K562 (cell line): ENCODE measurements at regions not wholly inside any gene's neighbourhood (a gene's known extent, or its start where the extent isn't known, plus 50 kb on each side); places are given as distances from the start of the nearest gene placed in this dataset.

Experiments
- ATAC-seq: fragments of 200-7000 bp; cut with Tn5 transposase; 3 replicates; pipeline ENCODE4 v1.9.1; 2020; ENCODE audit warnings: moderate library complexity
- BruUV-seq: library from RNA; stranded (reverse); fragments of 400-500 nt; replicated peaks from 2 replicates; lab custom pipeline; 2021; lab: Mats Ljungman, UMichigan
- CTCF ChIA-PET: fragments of 300-600 bp; formaldehyde crosslinking; extraction: SDS; loops from one replicate; lab custom pipeline; 2021; ENCODE audit warnings: low intra/inter-chr PET ratio; lab: Yijun Ruan, JAX
- POLR2A ChIA-PET: fragments of 300-600, 350-650 bp; sonication (Branson Sonifier 250); formaldehyde crosslinking; extraction: SDS; loops from one replicate; lab custom pipeline; 2021; ENCODE audit warnings: antibody characterized with exemption, inconsistent platforms; lab: Yijun Ruan, JAX
- DNase-seq, 4 experiments: peaks; one replicate each; pipeline versions ENCODE4 v3.0.0 to v3.0.0-alpha.2; 2011 to 2018; ENCODE audit warnings: low spot score in 3 of 4, mixed read lengths in 3 of 4; ENCODE audit errors: extremely low read depth in 1 of 4
- FAIRE-seq: peaks from 2 replicates; lab custom pipeline; 2011; peaks lifted over from hg19 to GRCh38; lab: Jason Lieb, UNC
- H2AFZ ChIP-seq: 2 replicates; pipeline ENCODE4 v1.6.0; 2011; ENCODE audit warnings: low read depth, low read length, control low read depth, inconsistent platforms
- H3K27ac ChIP-seq: fragments of 200-600 bp; 3 replicates; pipeline ENCODE4 v1.8.0; 2011; ENCODE audit warnings: low read depth, mild to moderate bottlenecking, control low read depth, inconsistent platforms, low read length, moderate library complexity, mixed read lengths; ENCODE audit errors: extremely low read depth
- H3K27me3 ChIP-seq, 2 experiments: fragments of 300-600 bp in 1 of 2; 2 replicates in 1 of 2; 3 replicates in 1 of 2; pipeline versions ENCODE4 v1.6.0 to v1.8.0; 2011; ENCODE audit warnings: inconsistent platforms in 2 of 2, low read length in 2 of 2, mild to moderate bottlenecking in 1 of 2, mixed read lengths in 1 of 2, moderate library complexity in 1 of 2; ENCODE audit not compliant: control insufficient read depth in 2 of 2, insufficient read depth in 2 of 2
- H3K36me3 ChIP-seq: fragments of 300-600 bp; 3 replicates; pipeline ENCODE4 v1.8.0; 2011; ENCODE audit warnings: mild to moderate bottlenecking, low read length, inconsistent platforms; ENCODE audit not compliant: control insufficient read depth, insufficient read depth
- H3K4me1 ChIP-seq, 2 experiments: fragments of 200-600 bp in 1 of 2; replicated peaks in 1 of 2; 2 replicates in 1 of 2; 3 replicates in 1 of 2; pipeline versions ENCODE4 v1.5.1 to v1.8.0; 2011; ENCODE audit warnings: inconsistent platforms in 2 of 2, low read length in 2 of 2, mild to moderate bottlenecking in 1 of 2, mixed read lengths in 1 of 2, moderate library complexity in 1 of 2; ENCODE audit not compliant: control insufficient read depth in 2 of 2, insufficient read depth in 2 of 2
- H3K4me2 ChIP-seq: 2 replicates; pipeline ENCODE4 v1.6.1; 2011; ENCODE audit warnings: low read length, control low read depth, inconsistent platforms, mixed read lengths; ENCODE audit not compliant: insufficient read depth
- H3K4me3 ChIP-seq: fragments of 200-600 bp; sonication (generic), shearing (Covaris generic); 2 replicates; pipeline ENCODE4 v1.5.1; 2016; ENCODE audit warnings: control low read depth, inconsistent platforms
- H3K79me2 ChIP-seq: fragments of 200-600 bp; 3 replicates; pipeline ENCODE4 v1.8.0; 2011; ENCODE audit warnings: low read length, inconsistent platforms; ENCODE audit not compliant: control insufficient read depth, insufficient read depth
- H3K9ac ChIP-seq, 2 experiments: 2 replicates each; pipeline versions ENCODE4 v1.6.0 to v1.6.1; 2011; ENCODE audit warnings: low read depth in 2 of 2, low read length in 2 of 2, control low read depth in 1 of 2, inconsistent platforms in 1 of 2, mild to moderate bottlenecking in 1 of 2, mixed read lengths in 1 of 2; ENCODE audit not compliant: insufficient read depth in 1 of 2
- H3K9me1 ChIP-seq: one replicate; pipeline ENCODE4 v1.6.0; 2011; ENCODE audit warnings: inconsistent platforms, mild to moderate bottlenecking, low read length, moderate library complexity; ENCODE audit not compliant: control insufficient read depth, insufficient read depth
- H3K9me3 ChIP-seq: replicated peaks from 2 replicates; pipeline ENCODE4 v1.5.1; 2011; ENCODE audit warnings: low read depth, low read length, inconsistent platforms; ENCODE audit not compliant: control insufficient read depth, insufficient read depth
- H4K20me1 ChIP-seq: replicated peaks from 2 replicates; pipeline ENCODE4 v1.6.1; 2011; ENCODE audit warnings: low read length, inconsistent platforms, mixed read lengths; ENCODE audit not compliant: control insufficient read depth, insufficient read depth
- DIDO1 ChIP-seq: fragments of 450-650 bp; IDR thresholded peaks from 2 replicates; pipeline ENCODE4 v1.6.1; 2016; ENCODE audit warnings: low read depth, missing biosample characterization, missing genetic modification characterization
- FIP1L1 ChIP-seq: fragments of 200-400 bp; formaldehyde crosslinking; IDR thresholded peaks from 2 replicates; pipeline ENCODE4 v1.6.1; 2018; ENCODE audit warnings: mild to moderate bottlenecking, low read depth, low read length; ENCODE audit not compliant: poor library complexity, severe bottlenecking
- FOXA3 ChIP-seq, 2 experiments: fragments of 450-650 bp in 1 of 2; sonication (generic) in 1 of 2; formaldehyde crosslinking; IDR thresholded peaks in 1 of 2; conservative IDR thresholded peaks in 1 of 2; 2 replicates each; pipeline versions ENCODE4 v1.4.0 to v1.8.0; 2020 to 2022; ENCODE audit warnings: mild to moderate bottlenecking in 2 of 2, missing genetic modification reagents in 1 of 2
- GTF2F1 ChIP-seq: IDR thresholded peaks from 2 replicates; pipeline ENCODE4 v1.6.1; 2011; ENCODE audit warnings: low read depth, low read length, improper control_type of control experiment
- KDM1A ChIP-seq, 2 experiments: fragments of 450-650 bp; IDR thresholded peaks; 2 replicates each; pipeline ENCODE4 v1.6.1; 2016; ENCODE audit warnings: mild to moderate bottlenecking in 2 of 2
- NFE2L1 ChIP-seq: fragments of 450-650 bp; IDR thresholded peaks from 2 replicates; pipeline ENCODE4 v1.6.1; 2016; ENCODE audit warnings: missing genetic modification characterization, low read depth, mild to moderate bottlenecking, missing compliant biosample characterization, moderate library complexity, borderline replicate concordance
- NFRKB ChIP-seq: fragments of 450-650 bp; IDR thresholded peaks from 2 replicates; pipeline ENCODE4 v1.6.1; 2016; ENCODE audit warnings: low read depth
- NR4A1 ChIP-seq, 2 experiments: fragments of 250-450 bp in 1 of 2; fragments of 450-650 bp in 1 of 2; sonication (Bioruptor Pico) in 1 of 2; IDR thresholded peaks; 2 replicates each; pipeline versions ENCODE4 v1.4.0 to v1.6.1; 2016 to 2020; ENCODE audit warnings: mild to moderate bottlenecking in 2 of 2, missing compliant biosample characterization in 1 of 2, missing genetic modification characterization in 1 of 2, moderate library complexity in 1 of 2
- RBM17 ChIP-seq: fragments of 200-400 bp; formaldehyde crosslinking; IDR thresholded peaks from 2 replicates; pipeline ENCODE4 v1.6.1; 2017; ENCODE audit warnings: low read depth, mild to moderate bottlenecking, low read length, borderline replicate concordance
- ZHX1 ChIP-seq: fragments of 150-350 bp; conservative IDR thresholded peaks from 2 replicates; pipeline ENCODE4 v1.6.1; 2014; ENCODE audit warnings: low read length
- ZNF124 ChIP-seq: sonication (generic); formaldehyde crosslinking; IDR thresholded peaks from 2 replicates; pipeline ENCODE4 v1.8.1; 2022; ENCODE audit warnings: missing genetic modification reagents
- ZNF316 ChIP-seq: fragments of 450-650 bp; IDR thresholded peaks from 2 replicates; pipeline ENCODE4 v1.6.1; 2016
- ZNF41 ChIP-seq: fragments of 250-450 bp; sonication (Bioruptor Pico); conservative IDR thresholded peaks from 2 replicates; pipeline ENCODE4 v1.4.0; 2020; ENCODE audit warnings: mild to moderate bottlenecking
- in situ Hi-C: fragments of 300-500 bp; cut with MboI; formaldehyde crosslinking; loops from 4 replicates; pipeline ENCODE4 v1.15.0; 2018; ENCODE audit warnings: inconsistent platforms, mixed read lengths
- intact Hi-C: fragments of 100-400 bp; cut with micrococcal nuclease; formaldehyde crosslinking; loops from 2 replicates; pipeline ENCODE4 v1.14.2; 2022
- TF ChIP-seq, protein P1 (sequence below), 2 experiments: IDR thresholded peaks; 2 replicates each; pipeline ENCODE4 v1.6.1; 2011; ENCODE audit warnings: borderline replicate concordance in 1 of 2, control low read depth in 1 of 2, low read depth in 1 of 2, low read length in 1 of 2, mild to moderate bottlenecking in 1 of 2, mixed read lengths in 1 of 2, moderate library complexity in 1 of 2; ENCODE audit not compliant: insufficient read depth in 1 of 2, insufficient read length in 1 of 2, poor library complexity in 1 of 2, severe bottlenecking in 1 of 2; ENCODE audit errors: extremely low read depth in 1 of 2
- TF ChIP-seq, protein P2 (sequence below): fragments of 250-450 bp; sonication (Bioruptor Pico); IDR thresholded peaks from 2 replicates; pipeline ENCODE4 v1.5.0; 2021; ENCODE audit warnings: mild to moderate bottlenecking, moderate library complexity

DNA sequence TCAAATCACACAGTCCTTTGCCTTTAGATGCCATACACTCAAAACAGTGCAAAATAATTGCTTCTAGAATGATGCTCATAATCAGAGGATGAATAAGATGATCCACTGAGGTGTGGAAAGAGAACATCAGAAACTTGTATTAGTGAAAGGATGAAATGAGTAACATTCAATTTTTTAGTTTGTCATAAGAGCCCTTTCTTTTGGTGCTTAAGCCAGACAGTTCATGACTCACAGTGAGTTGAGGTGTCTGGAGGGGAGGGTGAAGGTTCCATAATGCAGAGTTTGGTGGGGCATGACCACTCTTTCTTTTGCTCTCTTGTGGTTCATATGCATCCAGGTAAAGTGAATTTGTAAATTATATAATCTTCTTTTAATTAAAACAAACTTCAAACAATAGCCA lies 415.0 kb upstream of the CELF4 start:
- FAIRE-seq (no peak), ATAC-seq (no peak), DNase-seq (no peak)
- H3K4me2 ChIP-seq = no peak overlapping the region
- ChIA-PET CTCF (no interaction called here), POLR2A (no interaction called here)
- H4K20me1 ChIP-seq = no peaks in the 10 kb centered on the region
- H3K9me3 ChIP-seq = no peaks in the 10 kb centered on the region
- no peaks in the 10 kb centered on the region for H3K4me1 ChIP-seq
- intact Hi-C loops (no loop called here), in situ Hi-C loops (no loop called here)
- TF ChIP-seq ZNF41 (CRISPR knock-in tag) (no peak), FOXA3 (CRISPR knock-in tag; conservative IDR thresholded peaks at IDR 0.05 in 1 of 2, IDR thresholded peaks at IDR 0.05 in 1 of 2) (no peak), RBM17 (no peak), ZHX1 (no peak), ZNF316 (no peak), GTF2F1 (no peak), FIP1L1 (no peak), NFE2L1 (tag) (no peak), KDM1A (IDR thresholded peaks at IDR 0.05) (no peak), DIDO1 (tag) (no peak), NFRKB (no peak), ZNF124 (CRISPR knock-in tag) (no peak), NR4A1 (CRISPR knock-in tag; IDR thresholded peaks at IDR 0.05) (no peak), NR4A1 (tag; IDR thresholded peaks at IDR 0.05) (no peak)
- TF ChIP-seq, protein P1, sequence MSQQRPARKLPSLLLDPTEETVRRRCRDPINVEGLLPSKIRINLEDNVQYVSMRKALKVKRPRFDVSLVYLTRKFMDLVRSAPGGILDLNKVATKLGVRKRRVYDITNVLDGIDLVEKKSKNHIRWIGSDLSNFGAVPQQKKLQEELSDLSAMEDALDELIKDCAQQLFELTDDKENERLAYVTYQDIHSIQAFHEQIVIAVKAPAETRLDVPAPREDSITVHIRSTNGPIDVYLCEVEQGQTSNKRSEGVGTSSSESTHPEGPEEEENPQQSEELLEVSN (IDR thresholded peaks at IDR 0.05; ENCODE audit: borderline replicate concordance in 1 of 2, extremely low read depth in 1 of 2, insufficient read depth in 1 of 2, insufficient read length in 1 of 2, low read depth in 1 of 2, low read length in 1 of 2, poor library complexity in 1 of 2, severe bottlenecking in 1 of 2) = no peak
- TF ChIP-seq, protein P2, sequence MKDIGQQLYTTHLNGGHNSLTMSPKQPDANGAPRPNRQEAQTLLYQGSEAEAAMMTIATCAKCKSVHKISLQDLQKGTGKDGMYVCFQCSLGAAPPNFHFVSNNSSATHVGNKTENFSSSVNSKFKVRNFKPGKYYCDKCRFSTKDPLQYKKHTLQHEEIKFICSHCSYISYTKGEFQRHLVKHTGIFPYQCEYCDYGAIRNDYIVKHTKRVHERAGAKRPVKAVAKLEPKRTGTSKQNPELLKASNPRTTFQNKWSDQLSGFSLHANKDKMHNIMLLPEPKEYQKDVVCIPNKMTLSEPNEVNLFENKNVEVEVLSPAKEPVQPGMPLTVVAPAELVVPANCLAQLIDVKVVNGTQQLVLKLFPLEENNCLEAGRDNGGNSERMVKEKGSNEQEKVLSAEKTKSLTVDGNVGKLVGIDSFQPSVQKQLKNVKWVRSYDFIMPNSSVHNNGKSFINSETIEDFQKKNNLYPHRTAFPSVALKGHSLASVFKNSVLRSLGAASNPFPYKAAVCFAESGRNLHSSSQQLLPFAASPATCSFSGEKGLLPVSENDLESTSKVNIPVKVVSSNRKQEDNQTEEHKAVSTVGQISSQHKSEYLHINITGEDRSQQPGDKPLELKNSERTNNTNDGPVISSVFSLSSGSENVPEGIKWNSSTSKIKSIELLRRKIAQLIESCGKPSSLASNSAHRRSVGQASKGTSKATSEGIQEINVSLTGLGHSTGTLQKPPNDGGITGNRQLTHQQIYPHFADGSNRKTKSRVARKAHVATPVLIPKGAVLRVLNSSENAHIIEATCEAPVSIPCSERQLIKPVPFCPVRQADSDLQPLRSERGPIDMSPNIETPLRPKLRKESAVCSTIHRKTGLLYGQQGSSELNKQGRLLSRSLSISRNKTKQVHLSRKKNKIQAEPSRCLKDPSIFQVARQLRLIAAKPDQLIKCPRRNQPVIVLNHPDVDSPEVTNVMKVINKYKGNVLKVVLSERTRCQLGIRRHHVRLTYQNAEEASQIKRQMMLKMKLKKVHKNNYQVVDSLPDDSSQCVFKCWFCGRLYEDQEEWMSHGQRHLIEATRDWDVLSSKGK (CRISPR knock-in tag) = no peak
- no peak overlapping the region for H3K9ac ChIP-seq
- H2AFZ ChIP-seq = no peak overlapping the region
- H3K79me2 ChIP-seq = no peaks in the 10 kb centered on the region
- H3K27me3 ChIP-seq = no peaks in the 10 kb centered on the region
- H3K4me3 ChIP-seq = no peak overlapping the region
- no peaks in the 10 kb centered on the region for H3K9me1 ChIP-seq
- no TSS peak for BruUV-seq
- H3K27ac ChIP-seq = no peak overlapping the region
- H3K36me3 ChIP-seq = no peaks in the 10 kb centered on the region
